Sigmoid colon (tissue), 6 donors: ENCODE measurements at regions not wholly inside any gene's neighbourhood (a gene's known extent, or its start where the extent isn't known, plus 50 kb on each side); places are given as distances from the start of the nearest gene placed in this dataset.
A peak's percentile ranks its signal among the peaks of the same experiment; 100 is the strongest.

Experiments
- DNase-seq: peaks from one replicate; pipeline ENCODE4 v3.0.0-alpha.2; 2019
- H3K27ac ChIP-seq, 4 donors: fragments of 200-600 bp; sonication (generic); one replicate each; pipeline ENCODE4 v1.5.1; 2016 to 2019; ENCODE audit warnings: mild to moderate bottlenecking in 1 of 4
- H3K27me3 ChIP-seq, 3 donors: fragments of 200-600 bp; sonication (generic); one replicate each; pipeline ENCODE4 v1.5.1; 2019; ENCODE audit warnings: mild to moderate bottlenecking in 1 of 3
- H3K36me3 ChIP-seq, 4 donors: fragments of 200-600 bp; sonication (generic); one replicate each; pipeline ENCODE4 v1.5.1; 2016 to 2019
- H3K4me1 ChIP-seq, 4 donors: fragments of 200-600 bp; sonication (generic); one replicate each; pipeline ENCODE4 v1.5.1; 2017 to 2019
- H3K4me3 ChIP-seq, 4 donors: fragments of 200-600 bp; sonication (generic); one replicate each; pipeline ENCODE4 v1.5.1; 2017 to 2019; ENCODE audit warnings: mild to moderate bottlenecking in 2 of 4, moderate library complexity in 1 of 4
- H3K9me3 ChIP-seq, 4 donors: fragments of 200-600 bp in 3 of 4; sonication (generic) in 3 of 4; one replicate each; pipeline versions ENCODE4 v1.5.1 to v1.6.1; 2013 to 2019
- CTCF ChIP-seq, 4 experiments: fragments of 450-650 bp in 3 of 4; fragments of 200-600 bp in 1 of 4; IDR thresholded peaks; one replicate each; pipeline ENCODE4 v1.5.1; 2016 to 2019; ENCODE audit warnings: antibody characterized with exemption in 4 of 4, mild to moderate bottlenecking in 3 of 4, moderate library complexity in 2 of 4
- EP300 ChIP-seq, 4 donors: sonication (generic); formaldehyde crosslinking; IDR thresholded peaks; one replicate each; pipeline ENCODE4 v1.6.1; 2017; ENCODE audit warnings: antibody characterized with exemption in 4 of 4
- POLR2A ChIP-seq, 2 donors: fragments of 450-650 bp; IDR thresholded peaks; one replicate each; pipeline ENCODE4 v1.6.1; 2016; ENCODE audit warnings: antibody characterized with exemption in 2 of 2, mild to moderate bottlenecking in 2 of 2, moderate library complexity in 2 of 2
- POLR2AphosphoS5 ChIP-seq, 4 donors: sonication (generic); formaldehyde crosslinking; IDR thresholded peaks; one replicate each; pipeline ENCODE4 v1.6.1; 2017; ENCODE audit warnings: antibody characterized with exemption in 4 of 4
- WGBS, 2 donors: extraction: QIAGEN DNeasy Blood & Tissue Kit; methylation state at CpG; one replicate each; pipeline ENCODE4 v1.1.7; 2013; 5-methylcytosine and 5-hydroxymethylcytosine counted together
- intact Hi-C: fragments of 100-400 bp; cut with DNase I; formaldehyde crosslinking; loops from one replicate; pipeline ENCODE4 v1.15.1; 2023
- donor health status: healthy with polysubstance abuse.
- donor health status: healthy.

- 57 to 75% methylated on average over 2 of the region's 2 CpGs for WGBS, 2 donors
- H3K36me3 ChIP-seq = no peaks in the 10 kb centered on the region
- no peak for TF ChIP-seq POLR2A (IDR thresholded peaks at IDR 0.05)
- TF ChIP-seq EP300 (IDR thresholded peaks at IDR 0.05) = no peak
- TF ChIP-seq CTCF (IDR thresholded peaks at IDR 0.05) = no peak
- no peak for TF ChIP-seq POLR2AphosphoS5 (IDR thresholded peaks at IDR 0.05)
- H3K27ac ChIP-seq = no peak overlapping the region
- no peaks in the 10 kb centered on the region for H3K9me3 ChIP-seq
- peaks cover 0 to 12% (median 11%) of the 10 kb centered on the region in 4 donors for H3K4me1 ChIP-seq
- no peaks in the 10 kb centered on the region for H3K27me3 ChIP-seq
- no peak for DNase-seq
- intact Hi-C loops = no loop called here
- no peak overlapping the region for H3K4me3 ChIP-seq
These were observed 160.2 kb downstream of the SH2D4B start for GRCh38 chr10:80697926-80698325.

GRCh38 chr10:80699602-80700039 lies 161.9 kb downstream of the SH2D4B start:
- TF ChIP-seq POLR2AphosphoS5 (IDR thresholded peaks at IDR 0.05) (no peak), EP300 (IDR thresholded peaks at IDR 0.05) (no peak), POLR2A (IDR thresholded peaks at IDR 0.05) (no peak), CTCF (IDR thresholded peaks at IDR 0.05) (peak in 3 of 4 experiments; percentile 53 to 79 (median 65))
- H3K4me1 ChIP-seq = peaks cover 0 to 17% (median 13%) of the 10 kb centered on the region in 4 donors
- DNase-seq = peak; percentile 80
- H3K9me3 ChIP-seq = no peaks in the 10 kb centered on the region
- no peak overlapping the region for H3K4me3 ChIP-seq
- H3K36me3 ChIP-seq = no peaks in the 10 kb centered on the region
- intact Hi-C loops = loop anchor here (5.0 kb wide), 1 partner anchor 223 kb away; no protein-coding TSS in a partner anchor
- H3K27ac ChIP-seq = no peak overlapping the region
- 20 to 22% methylated on average over 14 of the region's 14 CpGs for WGBS, 2 donors
- no peaks in the 10 kb centered on the region for H3K27me3 ChIP-seq

- Histone ChIP-seq H3K27me3 (no peaks in the 10 kb centered on the region), H3K4me3 (no peak overlapping the region)
These were observed 162.6 kb downstream of the SH2D4B start for GRCh38 chr10:80700252-80700651.

GRCh38 chr10:80700760-80701444 lies 163.2 kb downstream of the SH2D4B start:
- WGBS, 2 donors = 71 to 81% methylated on average over 8 of the region's 8 CpGs
- H3K4me1 ChIP-seq = peaks cover 0 to 17% (median 13%) of the 10 kb centered on the region in 4 donors
- TF ChIP-seq POLR2AphosphoS5 (IDR thresholded peaks at IDR 0.05) = no peak
- TF ChIP-seq CTCF (IDR thresholded peaks at IDR 0.05) = no peak
- TF ChIP-seq EP300 (IDR thresholded peaks at IDR 0.05) = no peak
- TF ChIP-seq POLR2A (IDR thresholded peaks at IDR 0.05) = no peak
- no peaks in the 10 kb centered on the region for H3K27me3 ChIP-seq
- H3K4me3 ChIP-seq = no peak overlapping the region
- H3K27ac ChIP-seq = no peak overlapping the region
- intact Hi-C loops = loop anchor here (5.0 kb wide), 1 partner anchor 221 kb away; no protein-coding TSS in a partner anchor
- no peak for DNase-seq
- no peaks in the 10 kb centered on the region for H3K9me3 ChIP-seq
- no peaks in the 10 kb centered on the region for H3K36me3 ChIP-seq

More at GRCh38 chr10:80700252-80700651, 162.6 kb downstream of the SH2D4B start:
- no peaks in the 10 kb centered on the region for H3K36me3 ChIP-seq
- 79 to 86% methylated on average over 3 of the region's 3 CpGs for WGBS, 2 donors
- H3K9me3 ChIP-seq = no peaks in the 10 kb centered on the region
- TF ChIP-seq POLR2AphosphoS5 (IDR thresholded peaks at IDR 0.05) (no peak), CTCF (IDR thresholded peaks at IDR 0.05) (no peak), POLR2A (IDR thresholded peaks at IDR 0.05) (no peak), EP300 (IDR thresholded peaks at IDR 0.05) (no peak)
- no peak for DNase-seq
- no peak overlapping the region for H3K27ac ChIP-seq
- H3K4me1 ChIP-seq = peaks cover 0 to 17% (median 13%) of the 10 kb centered on the region in 4 donors
- intact Hi-C loops = loop anchor here (5.0 kb wide), 1 partner anchor 222 kb away; no protein-coding TSS in a partner anchor
